Uterus (tissue), 3 donors: ENCODE measurements at regions not wholly inside any gene's neighbourhood (a gene's known extent, or its start where the extent isn't known, plus 50 kb on each side); places are given as distances from the start of the nearest gene placed in this dataset.

Experiments used
- DNase-seq, 2 donors: peaks; one replicate each; pipeline ENCODE4 v3.0.0-alpha.2; 2019 to 2020
- H3K27ac ChIP-seq, 2 donors: fragments of 200-600 bp; sonication (generic); 1 replicate in 1 of 2; 2 replicates in 1 of 2; pipeline ENCODE4 v1.5.1; 2016 to 2018
- H3K27me3 ChIP-seq, 2 donors: fragments of 200-600 bp; sonication (generic); one replicate each; pipeline ENCODE4 v1.5.1; 2018 to 2019; ENCODE audit warnings: control low read depth in 1 of 2
- H3K36me3 ChIP-seq, 2 donors: fragments of 200-600 bp; sonication (generic); one replicate each; pipeline ENCODE4 v1.5.1; 2019; ENCODE audit warnings: control low read depth in 1 of 2
- H3K4me1 ChIP-seq, 2 donors: fragments of 200-600 bp; sonication (generic); one replicate each; pipeline ENCODE4 v1.5.1; 2018 to 2019; ENCODE audit warnings: control low read depth in 1 of 2
- H3K4me3 ChIP-seq, 2 donors: fragments of 200-600 bp; sonication (generic); 1 replicate in 1 of 2; 2 replicates in 1 of 2; pipeline ENCODE4 v1.5.1; 2018 to 2019; ENCODE audit warnings: mild to moderate bottlenecking in 1 of 2
- H3K9me3 ChIP-seq, 2 donors: fragments of 200-600 bp; sonication (generic); one replicate each; pipeline ENCODE4 v1.5.1; 2019; ENCODE audit warnings: control low read depth in 1 of 2
- CTCF ChIP-seq, 4 experiments: fragments of 200-600 bp in 2 of 4; fragments of 450-650 bp in 2 of 4; sonication (generic) in 2 of 4; IDR thresholded peaks; one replicate each; pipeline ENCODE4 v1.5.1; 2016 to 2019; ENCODE audit warnings: antibody characterized with exemption in 4 of 4, mild to moderate bottlenecking in 2 of 4, moderate library complexity in 1 of 4
- POLR2A ChIP-seq, 2 donors: fragments of 450-650 bp; IDR thresholded peaks; one replicate each; pipeline ENCODE4 v1.6.1; 2016; ENCODE audit warnings: antibody characterized with exemption in 2 of 2, mild to moderate bottlenecking in 1 of 2, moderate library complexity in 1 of 2
- intact Hi-C: fragments of 100-400 bp; cut with DNase I; formaldehyde crosslinking; loops from one replicate; pipeline ENCODE4 v1.15.1; 2023; ENCODE audit warnings: low total_unique reads
- donor health status: DM: yes; HTN: yes; CAD: no.

- Histone ChIP-seq H3K4me1 (no peaks in the 10 kb centered on the region), H3K9me3 (no peaks in the 10 kb centered on the region), H3K36me3 (no peaks in the 10 kb centered on the region), H3K27ac (no peak overlapping the region), H3K4me3 (no peak overlapping the region), H3K27me3 (no peaks in the 10 kb centered on the region)
- intact Hi-C loops, result no loop called here
- TF ChIP-seq POLR2A (IDR thresholded peaks at IDR 0.05) (no peak), CTCF (IDR thresholded peaks at IDR 0.05) (no peak)
- DNase-seq, result no peak
Measured at GRCh38 chr3:181362378-181362777, 349.3 kb upstream of the SOX2 start.

- no peak for TF ChIP-seq CTCF (IDR thresholded peaks at IDR 0.05)
- TF ChIP-seq POLR2A (IDR thresholded peaks at IDR 0.05), result no peak
- no peak for DNase-seq
- H3K27ac ChIP-seq, result no peak overlapping the region
- H3K4me3 ChIP-seq, result no peak overlapping the region
- intact Hi-C loops, result no loop called here
- H3K4me1 ChIP-seq, result no peaks in the 10 kb centered on the region
- no peaks in the 10 kb centered on the region for H3K27me3 ChIP-seq
- no peaks in the 10 kb centered on the region for H3K9me3 ChIP-seq
- H3K36me3 ChIP-seq, result no peaks in the 10 kb centered on the region
Measured at GRCh38 chr3:181358562-181358961, 353.2 kb upstream of the SOX2 start.

- H3K9me3 ChIP-seq, result no peaks in the 10 kb centered on the region
- no peak for DNase-seq
- no peaks in the 10 kb centered on the region for H3K4me1 ChIP-seq
- no peaks in the 10 kb centered on the region for H3K27me3 ChIP-seq
- H3K27ac ChIP-seq, result no peak overlapping the region
- H3K4me3 ChIP-seq, result no peak overlapping the region
- intact Hi-C loops, result no loop called here
- TF ChIP-seq POLR2A (IDR thresholded peaks at IDR 0.05) (no peak), CTCF (IDR thresholded peaks at IDR 0.05) (no peak)
- H3K36me3 ChIP-seq, result no peaks in the 10 kb centered on the region
Measured at GRCh38 chr3:181358060-181358459, 353.7 kb upstream of the SOX2 start.

- no peak overlapping the region for H3K4me3 ChIP-seq
- TF ChIP-seq POLR2A (IDR thresholded peaks at IDR 0.05), result no peak
- H3K9me3 ChIP-seq, result no peaks in the 10 kb centered on the region
- intact Hi-C loops, result no loop called here
- H3K27ac ChIP-seq, result no peak overlapping the region
- H3K27me3 ChIP-seq, result no peaks in the 10 kb centered on the region
- no peaks in the 10 kb centered on the region for H3K4me1 ChIP-seq
- no peak for DNase-seq
- no peaks in the 10 kb centered on the region for H3K36me3 ChIP-seq
Measured at GRCh38 chr3:181354140-181354539, 357.6 kb upstream of the SOX2 start.

GRCh38 chr3:181344331-181344730, 354.8 kb upstream of the DNAJC19 start:
- no peak overlapping the region for H3K27ac ChIP-seq
- TF ChIP-seq POLR2A (IDR thresholded peaks at IDR 0.05) (no peak), CTCF (IDR thresholded peaks at IDR 0.05) (no peak)
- DNase-seq, result no peak
- H3K36me3 ChIP-seq, result no peaks in the 10 kb centered on the region
- H3K4me3 ChIP-seq, result no peak overlapping the region
- no peaks in the 10 kb centered on the region for H3K9me3 ChIP-seq
- intact Hi-C loops, result no loop called here
- no peaks in the 10 kb centered on the region for H3K27me3 ChIP-seq
- H3K4me1 ChIP-seq, result no peaks in the 10 kb centered on the region

- no peak overlapping the region for H3K27ac ChIP-seq
- intact Hi-C loops, result no loop called here
- TF ChIP-seq POLR2A (IDR thresholded peaks at IDR 0.05) (no peak), CTCF (IDR thresholded peaks at IDR 0.05) (no peak)
- no peaks in the 10 kb centered on the region for H3K4me1 ChIP-seq
- no peaks in the 10 kb centered on the region for H3K27me3 ChIP-seq
- no peak for DNase-seq
- no peak overlapping the region for H3K4me3 ChIP-seq
- no peaks in the 10 kb centered on the region for H3K36me3 ChIP-seq
- no peaks in the 10 kb centered on the region for H3K9me3 ChIP-seq
Measured at GRCh38 chr3:181336597-181336996, 347.1 kb upstream of the DNAJC19 start.
